HG02884 (cell line): ENCODE measurements at regions not wholly inside any gene's neighbourhood (a gene's known extent, or its start where the extent isn't known, plus 50 kb on each side); places are given as distances from the start of the nearest gene placed in this dataset.
"Not testable (repeated sequence)": the region's sequence is repeated elsewhere in the genome, so short reads cannot be mapped to it uniquely, and the experiment has no call there.

Experiments
- ATAC-seq: cut with Tn5 transposase; IDR thresholded peaks from one replicate; pipeline ENCODE4 v1.9.1; 2021; ENCODE audit warnings: mild to moderate bottlenecking, moderate library complexity; ENCODE audit not compliant: unreplicated experiment

DNA sequence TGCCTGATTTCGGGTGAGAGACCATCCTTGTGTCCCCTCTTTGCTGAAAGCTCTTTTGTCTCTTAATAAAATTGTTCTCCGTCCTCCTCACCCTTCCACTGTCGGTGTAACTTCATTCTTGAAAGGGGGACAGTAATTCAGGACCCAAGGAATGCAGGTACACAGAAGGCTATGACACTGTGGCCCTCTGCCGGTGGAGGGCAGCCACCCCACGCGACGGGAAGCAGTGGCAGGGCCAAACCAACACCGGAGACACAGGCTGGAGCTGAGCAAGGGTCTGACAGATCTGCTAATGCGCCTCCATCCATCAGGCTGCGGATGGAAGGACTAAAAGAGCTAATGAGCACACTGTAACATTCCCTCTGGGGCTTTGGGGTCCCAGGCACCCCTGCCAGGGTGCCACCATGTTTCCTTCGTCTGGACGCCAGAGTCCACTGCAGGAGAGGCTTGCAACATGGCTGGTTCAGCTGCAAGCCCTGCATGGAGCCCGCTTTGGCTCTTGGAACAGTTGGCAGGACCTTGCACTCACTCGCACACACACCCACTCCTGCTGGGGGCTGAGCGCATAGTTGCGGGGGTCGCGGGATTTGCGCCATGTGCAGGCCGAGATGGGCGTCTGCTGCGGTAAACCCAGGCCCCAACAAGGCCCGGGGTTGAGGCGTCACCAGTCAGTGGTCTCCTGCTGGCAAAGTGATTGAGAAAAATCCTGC, 544.1 kb upstream of the CDH7 start:
- ATAC-seq: no peak

DNA sequence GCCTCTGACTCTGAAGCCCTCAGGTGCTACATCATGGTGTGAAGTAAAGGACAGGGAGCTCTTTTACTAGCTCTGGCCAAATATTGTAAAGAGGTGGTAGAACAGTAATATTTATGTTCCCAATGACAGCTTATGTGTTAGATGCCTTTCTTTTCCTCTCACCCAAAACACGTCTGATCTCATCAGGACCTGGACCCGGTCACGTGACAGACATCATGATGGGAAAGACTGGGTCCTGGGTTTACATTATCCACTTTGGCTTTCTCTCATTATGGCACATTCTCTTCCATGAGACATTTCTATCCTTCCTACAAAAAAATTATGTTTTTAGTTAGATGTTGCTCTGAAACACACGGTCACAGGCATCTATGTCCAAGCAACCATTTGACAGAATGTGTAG, 548.7 kb upstream of the CDH7 start:
- no peak for ATAC-seq

DNA sequence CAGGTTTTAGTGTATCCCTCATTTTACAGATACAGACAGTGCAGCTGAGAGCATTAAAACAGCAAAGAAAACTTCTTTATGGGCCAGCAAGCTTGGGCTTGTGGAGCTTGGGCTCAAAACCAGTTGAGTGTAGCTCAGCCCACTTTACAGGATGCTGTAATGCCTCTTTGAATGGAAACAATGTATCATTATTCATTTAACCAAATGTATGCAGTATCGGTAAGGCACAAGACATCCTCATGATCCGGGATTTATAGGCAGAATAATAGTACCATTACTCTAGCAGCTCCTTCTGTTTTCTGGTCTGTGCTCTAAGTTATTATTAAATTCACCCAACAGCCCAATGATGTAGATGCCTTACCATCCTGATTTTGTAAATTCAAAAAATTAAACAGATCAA, 575.1 kb upstream of the CDH7 start:
- ATAC-seq: no peak

DNA sequence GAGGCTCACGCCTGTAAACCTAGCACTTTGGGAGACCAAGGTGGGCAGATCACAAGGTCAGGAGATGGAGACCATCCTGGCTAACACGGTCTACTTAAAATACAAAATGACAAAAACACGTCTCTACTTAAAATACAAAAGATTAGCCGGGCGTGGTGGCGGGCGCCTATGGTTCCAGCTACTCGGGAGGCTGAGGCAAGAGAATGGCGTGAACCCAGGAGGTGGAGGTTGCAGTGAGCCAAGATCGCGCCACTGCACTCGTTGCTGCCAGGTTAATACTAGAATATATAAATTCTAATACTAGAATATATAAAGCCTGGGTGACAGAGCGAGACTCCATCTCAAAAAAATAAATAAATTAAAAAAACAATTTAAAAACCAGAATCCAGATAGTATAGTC, 588.7 kb upstream of the CDH7 start:
- ATAC-seq: not testable (repeated sequence)

DNA sequence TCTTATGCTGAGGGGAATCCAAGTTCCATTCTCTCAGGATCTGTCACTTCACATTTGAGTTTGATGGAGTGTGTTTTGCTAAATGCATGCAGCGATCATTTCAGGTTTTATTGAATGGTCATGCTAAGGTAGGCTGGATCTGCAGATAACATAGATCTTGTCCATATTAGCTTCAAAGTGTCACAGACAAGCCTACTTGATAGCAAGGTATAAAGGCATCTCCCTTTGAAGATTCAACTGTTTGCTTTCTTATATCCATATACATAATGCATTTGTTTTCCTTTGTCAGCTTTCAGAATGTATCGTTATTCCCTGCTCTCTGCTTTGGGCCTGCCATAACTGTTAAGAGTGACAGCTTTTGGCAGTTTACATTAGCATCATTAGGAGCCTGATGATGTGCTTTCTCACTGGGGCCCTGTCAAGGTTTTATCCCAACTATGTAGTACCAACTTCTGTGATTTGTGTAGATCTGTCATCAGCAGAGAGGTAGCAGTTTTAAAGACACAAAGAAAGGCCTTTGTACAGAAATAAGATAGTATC, 604.3 kb upstream of the CDH7 start:
- ATAC-seq: no peak

DNA sequence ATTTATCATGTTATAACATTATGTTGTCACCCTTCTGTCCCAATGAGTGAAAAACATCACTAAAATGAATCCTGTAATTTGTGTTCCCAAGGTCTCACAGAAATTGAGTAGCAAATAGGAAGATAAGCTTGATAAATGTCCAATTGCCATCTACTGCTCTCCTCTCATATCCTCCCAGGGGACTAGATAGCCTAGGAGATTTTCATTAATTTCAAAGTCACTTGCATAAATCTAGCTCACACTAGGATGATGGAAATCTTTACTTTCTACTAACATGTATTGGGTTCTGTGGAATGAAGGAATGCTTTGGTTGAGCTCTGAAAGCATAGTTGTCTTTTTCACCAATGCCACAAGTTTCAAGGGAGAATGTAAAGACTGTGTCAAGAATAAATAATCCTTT, 605.5 kb upstream of the CDH7 start:
- no peak for ATAC-seq

DNA sequence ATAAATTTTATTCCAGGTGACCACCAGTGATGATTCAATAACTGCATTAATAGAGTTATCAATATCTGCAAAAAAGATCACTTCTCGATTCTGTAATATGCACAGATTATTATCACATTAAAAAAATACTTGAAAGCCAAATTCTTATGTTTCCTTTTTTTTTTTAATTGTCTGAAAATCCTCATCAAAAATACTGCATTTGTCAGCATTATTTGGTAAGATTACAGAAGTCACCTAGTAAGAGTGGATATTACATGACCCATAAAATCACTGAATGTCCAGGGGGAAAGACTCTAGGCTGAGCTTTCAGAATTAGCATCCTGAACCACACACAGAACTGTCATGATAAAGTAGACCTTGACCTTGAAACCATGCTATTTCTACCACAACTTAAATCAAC, 617.2 kb upstream of the CDH7 start:
- no peak for ATAC-seq

DNA sequence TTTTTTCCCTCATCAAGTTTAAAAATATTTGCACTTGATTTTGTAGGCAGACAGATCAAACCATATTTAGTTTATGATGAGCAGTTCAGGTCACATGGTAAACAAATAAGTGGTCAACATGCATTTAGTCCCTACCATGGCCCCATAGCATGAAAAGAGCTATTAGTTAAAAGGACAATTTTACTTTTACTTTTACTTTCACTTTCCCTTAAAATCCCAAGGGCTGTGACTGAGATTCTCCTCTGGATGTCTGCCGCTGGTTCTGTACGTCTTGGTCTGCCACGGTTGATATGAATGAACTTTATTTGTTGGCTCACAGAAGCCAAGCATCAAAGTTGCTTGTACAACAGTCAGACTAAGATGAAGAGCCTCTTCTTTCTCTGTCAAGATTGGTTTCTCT, 626.2 kb upstream of the CDH7 start:
- no peak for ATAC-seq

DNA sequence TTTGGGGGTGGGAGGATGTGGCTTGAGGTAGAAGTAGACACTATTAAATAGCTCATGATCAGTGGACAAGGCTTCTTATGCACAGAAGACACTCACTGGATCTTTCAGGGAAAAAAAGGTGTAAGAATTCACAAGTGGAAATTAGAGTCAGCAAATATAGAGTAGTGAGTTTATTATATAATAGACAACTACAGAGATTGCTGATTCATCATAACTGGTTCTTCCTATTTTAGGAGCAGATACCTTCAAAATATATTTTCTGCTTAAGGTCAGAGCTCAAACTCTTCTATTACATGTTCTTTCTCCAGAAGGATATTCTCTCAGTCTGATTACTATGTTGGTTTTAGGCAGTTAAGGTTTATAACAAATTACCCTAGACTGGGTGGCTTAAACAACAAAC, 646.9 kb upstream of the CDH7 start:
- no peak for ATAC-seq

DNA sequence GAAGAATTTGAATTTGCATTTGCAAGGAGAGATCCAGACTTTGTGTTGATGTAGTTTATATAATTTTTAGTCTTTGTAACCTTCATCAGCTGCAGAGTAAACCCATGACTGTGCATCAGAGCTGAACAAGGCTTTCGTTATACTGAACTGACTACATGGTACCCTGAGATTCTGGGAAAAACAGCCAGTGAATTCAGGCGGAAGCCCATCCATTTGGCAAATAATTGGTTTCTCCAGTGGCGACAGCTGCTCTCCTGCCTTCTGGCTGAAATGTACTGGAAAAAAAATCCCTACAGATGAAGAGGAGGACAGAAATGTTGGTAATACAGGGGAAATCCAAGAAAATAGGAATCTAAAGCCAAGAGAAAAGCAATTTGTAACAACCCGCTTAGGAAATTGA, 657.5 kb upstream of the CDH7 start:
- no peak for ATAC-seq

DNA sequence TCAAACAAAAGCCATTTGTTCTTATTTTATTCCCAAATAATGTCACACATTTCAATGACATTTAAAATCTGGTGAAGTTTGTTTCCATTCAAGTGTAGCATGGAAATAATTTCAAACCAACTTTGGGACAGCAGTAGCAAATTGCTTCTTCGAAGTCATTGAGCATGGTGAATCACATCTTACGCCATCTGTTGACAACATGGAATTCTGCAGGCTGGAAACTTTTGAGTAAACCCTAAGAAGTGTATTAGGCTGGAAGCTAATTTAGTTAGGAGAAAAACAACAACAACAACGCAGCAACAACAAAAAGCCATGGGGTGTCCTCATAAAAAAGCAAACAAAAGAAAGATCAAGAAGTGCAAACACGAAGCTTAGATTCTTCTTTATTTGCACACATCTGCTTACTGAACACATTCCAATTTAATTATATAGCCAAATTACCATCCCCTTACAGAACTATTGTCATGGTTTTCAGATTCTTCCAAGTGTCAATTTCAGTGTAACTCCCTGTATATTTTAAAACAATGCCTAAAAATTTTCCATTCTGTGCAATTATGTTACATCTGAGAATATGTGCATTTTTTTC, 659.0 kb upstream of the CDH7 start:
- ATAC-seq: no peak

DNA sequence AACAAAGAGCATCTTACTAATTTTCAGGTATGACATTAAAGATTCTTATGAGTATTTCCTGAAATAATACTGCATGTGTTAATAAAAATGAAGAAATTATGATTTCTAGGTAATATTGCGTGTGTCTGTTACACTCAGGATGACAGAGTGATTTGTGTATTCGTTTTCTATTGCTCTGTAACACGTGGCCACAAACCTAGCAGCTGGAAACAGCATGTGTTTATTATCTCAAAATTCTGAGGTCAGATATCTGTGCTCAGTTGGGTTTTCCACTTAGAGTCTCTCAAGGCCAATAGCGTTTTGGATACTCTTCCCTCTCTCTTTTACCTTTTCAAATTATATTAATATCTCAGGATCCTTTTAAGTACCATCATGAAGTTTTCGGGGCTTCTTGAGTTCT, 667.9 kb upstream of the CDH7 start:
- ATAC-seq: no peak

DNA sequence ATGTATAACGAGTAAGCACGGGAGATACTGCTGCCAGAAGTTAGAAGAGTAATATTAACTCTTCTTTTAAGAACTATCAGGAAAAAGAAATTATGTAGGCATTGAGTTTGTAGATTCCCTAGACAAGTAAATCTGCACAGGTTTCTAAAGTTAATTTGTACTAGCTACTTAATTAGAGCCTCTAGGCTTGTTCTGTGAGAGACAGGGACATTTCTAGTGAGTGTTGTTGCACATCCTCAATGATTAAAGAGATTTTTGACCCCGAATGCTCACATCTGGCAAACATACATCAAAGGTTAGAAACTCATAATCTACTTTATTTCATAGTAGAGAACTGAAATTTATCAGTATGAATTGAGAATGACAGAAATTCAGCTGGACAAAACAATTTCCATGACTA, 669.0 kb upstream of the CDH7 start:
- no peak for ATAC-seq

DNA sequence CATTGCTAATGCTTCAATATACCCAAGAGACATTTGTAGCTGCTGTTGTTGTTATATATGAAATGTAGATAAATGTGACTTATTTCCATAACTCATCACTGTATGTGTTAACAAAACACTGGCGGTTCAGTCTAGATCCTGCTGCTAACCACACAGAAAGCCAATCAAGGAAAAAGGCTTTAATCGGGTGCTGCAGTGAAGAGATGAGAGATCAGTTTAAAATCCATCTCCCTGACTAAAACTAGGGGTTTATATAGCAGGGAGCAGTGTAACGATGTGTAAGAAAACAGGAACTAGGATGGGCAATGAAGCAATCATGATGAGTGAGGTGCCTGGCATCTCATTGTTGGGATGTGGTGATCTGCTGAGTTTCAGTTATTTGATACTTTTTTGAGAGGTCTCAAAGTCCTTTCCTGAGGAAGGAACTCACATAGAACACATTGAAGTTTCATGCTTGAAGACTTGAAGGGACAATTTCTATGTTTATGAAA, 677.7 kb upstream of the CDH7 start:
- no peak for ATAC-seq

DNA sequence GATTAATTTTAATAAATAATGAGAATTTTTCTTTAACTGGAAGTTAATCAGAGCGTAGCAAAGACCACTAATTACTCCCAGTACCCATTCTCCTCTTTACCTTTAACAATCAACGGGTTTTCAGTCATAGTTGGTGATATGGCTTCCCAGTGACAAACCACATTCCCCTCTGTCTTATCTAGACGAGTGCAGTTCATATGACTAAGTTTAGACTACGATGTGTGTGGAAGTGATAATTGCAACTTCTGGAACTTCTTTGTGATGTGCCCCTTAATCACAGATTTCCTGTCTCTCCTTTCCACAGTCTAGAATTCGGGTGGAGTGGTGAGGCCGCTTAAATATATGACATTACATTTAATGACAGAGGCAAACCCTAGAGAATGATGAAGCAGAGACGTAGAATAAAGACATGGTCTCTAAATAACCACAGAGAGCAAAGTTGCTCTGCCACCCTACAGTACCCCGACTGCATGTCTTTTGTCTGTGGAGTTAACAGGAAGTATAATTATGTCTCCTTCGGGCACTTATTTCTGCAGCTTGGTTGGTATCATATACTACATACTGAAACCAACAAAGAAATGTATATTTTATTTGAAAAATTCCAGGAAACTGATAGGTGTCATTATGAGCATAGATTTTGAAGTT, 693.3 kb upstream of the CDH7 start:
- ATAC-seq: no peak

DNA sequence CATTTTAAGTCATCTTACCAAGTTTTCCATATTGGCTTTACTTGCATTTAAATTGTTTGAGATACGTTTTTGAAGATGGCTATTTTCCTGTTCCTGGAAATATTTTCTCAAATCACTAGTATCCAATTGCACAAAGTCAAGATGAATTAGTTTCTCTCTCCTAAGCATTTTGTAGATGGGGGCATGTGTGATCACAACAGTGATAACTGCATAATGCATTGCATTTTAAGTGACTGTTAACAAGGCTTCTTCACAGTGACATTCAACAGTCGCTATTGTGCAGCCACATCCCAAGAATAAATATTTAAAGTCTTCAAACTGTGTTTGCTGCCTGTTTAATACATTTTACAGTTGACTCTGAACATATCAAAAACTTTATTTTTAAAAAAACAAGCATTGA, 694.2 kb upstream of the CDH7 start:
- ATAC-seq: no peak

DNA sequence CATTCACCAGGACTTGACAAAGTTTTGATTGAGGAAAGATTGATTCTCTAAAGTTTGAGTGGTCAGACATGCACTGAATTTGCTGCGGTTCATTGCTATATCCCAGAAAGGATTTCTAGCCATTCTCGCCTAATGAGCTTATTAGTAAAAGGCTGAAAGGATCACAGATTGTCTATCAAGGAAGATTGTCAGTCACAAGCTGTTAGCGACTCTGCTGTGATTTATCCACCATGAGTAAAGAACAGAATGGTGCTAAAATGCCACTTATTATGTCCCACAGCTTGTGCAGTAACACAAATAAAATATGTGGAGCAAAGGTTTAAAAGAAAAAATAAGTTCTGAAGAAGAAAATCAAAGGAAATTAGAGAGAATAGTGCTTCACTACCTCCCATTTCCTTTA, 701.2 kb upstream of the CDH7 start:
- ATAC-seq: no peak

DNA sequence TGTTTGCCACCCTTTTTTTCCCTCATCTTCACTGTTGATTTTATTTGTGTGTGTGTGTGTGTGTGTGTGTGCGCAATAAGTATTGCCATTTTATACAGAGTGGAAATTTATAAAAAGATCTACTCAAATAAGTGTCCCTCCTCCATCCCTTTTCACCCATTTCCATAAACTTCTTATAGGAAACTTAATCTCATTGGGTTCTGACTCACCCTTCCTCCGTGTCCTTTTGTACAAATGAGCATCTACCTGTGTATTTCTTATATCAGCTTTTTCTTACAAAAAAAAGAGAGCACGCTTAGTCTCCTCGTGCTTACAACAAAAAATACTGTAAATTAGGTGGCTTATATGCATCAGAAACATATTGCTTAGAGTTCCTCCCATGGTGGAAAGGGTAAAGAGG, 711.2 kb upstream of the CDH7 start:
- no peak for ATAC-seq

DNA sequence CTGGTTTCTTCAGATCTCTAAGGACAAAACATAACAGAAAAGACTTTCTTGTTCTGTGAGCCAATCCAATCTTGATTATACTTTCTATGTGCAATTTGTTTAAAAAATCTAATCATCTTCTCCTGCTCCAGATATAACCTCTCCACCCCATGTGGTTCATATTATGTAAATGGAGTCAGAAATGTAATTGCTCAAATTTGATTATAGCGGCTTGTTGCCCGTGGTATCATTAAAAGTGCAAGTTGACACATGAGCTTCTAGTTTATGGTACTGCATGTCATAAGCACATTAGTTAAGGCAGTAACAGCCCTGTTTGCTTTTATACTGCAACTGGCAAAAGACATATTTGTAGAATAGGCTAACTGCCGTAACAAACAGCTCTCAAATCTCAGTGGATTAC, 715.1 kb upstream of the CDH7 start:
- no peak for ATAC-seq

DNA sequence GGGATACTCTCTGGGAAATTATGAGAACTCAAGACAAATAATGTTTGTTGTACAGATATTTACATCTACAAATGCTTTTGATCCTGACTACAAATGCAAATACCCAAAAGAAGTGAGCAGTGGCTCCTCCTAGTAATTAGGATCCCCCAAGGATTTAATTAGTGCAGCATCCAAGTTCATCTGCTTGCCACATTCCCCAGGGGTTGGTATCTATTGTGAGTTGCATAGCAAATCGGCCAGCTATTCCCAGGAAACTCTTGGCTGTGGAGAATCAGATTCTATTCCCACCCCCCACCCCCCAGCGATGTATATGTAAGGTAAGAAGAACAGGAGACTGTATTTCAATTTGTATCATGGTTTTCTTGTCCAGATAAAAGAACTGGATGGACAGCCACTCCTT, 725.1 kb upstream of the CDH7 start:
- ATAC-seq: no peak

DNA sequence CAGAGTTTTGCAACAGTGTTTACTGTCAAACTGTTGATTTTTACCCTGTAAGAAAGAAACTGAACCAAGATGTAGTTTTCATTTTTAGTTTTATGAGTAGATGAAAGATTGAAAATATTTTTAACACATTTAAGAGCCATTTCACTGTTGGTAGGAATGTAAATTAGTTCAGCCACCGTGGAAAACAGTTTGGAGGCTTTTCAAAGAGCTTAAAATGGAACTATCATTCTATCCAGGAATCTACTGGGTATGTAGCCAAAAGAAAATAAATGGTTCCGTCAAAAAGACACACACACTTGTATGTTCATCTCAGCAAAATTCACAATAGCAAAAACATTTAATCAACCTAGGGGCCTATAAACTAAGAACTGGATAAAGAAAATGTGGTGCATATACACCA, 729.8 kb upstream of the CDH7 start:
- ATAC-seq: no peak

DNA sequence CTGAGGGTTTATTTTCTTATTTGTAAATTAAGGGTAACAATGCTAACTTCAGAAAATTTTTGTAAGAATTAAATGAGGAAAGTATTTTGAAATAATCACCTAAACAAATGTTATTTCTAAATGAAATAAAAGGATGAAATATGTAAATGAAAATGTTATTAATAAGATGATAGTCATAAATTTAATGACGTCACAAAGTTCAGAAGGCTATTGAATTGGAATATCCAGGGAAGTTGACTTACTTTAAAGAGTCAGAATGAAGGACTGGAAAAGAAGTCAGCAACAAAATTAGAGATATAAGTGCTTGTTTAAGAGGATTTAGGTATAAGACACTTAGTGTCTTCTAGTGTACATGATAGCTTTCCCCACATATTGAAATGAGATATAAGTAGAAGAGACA, 732.6 kb upstream of the CDH7 start:
- ATAC-seq: no peak
